ENCODE measurements at regions not wholly inside any gene's neighbourhood (a gene's known extent, or its start where the extent isn't known, plus 50 kb on each side); places are given as distances from the start of the nearest gene placed in this dataset.
A peak's percentile ranks its signal among the peaks of the same experiment; 100 is the strongest.
"Not testable (repeated sequence)": the region's sequence is repeated elsewhere in the genome, so short reads cannot be mapped to it uniquely, and the experiment has no call there.

- peak; percentile 87 for DNase-seq
Measured at GRCh38 chr6:26234421-26235301, 130.3 kb upstream of the BTN3A2 start.

GRCh38 chr6:26235302-26235670 is 129.7 kb upstream of the BTN3A2 start:
- DNase-seq, result no peak

- DNase-seq, result not testable (repeated sequence)
Measured at GRCh38 chr6:26239415-26239814, 125.6 kb upstream of the BTN3A2 start.

- peak; percentile 92 for DNase-seq
Measured at GRCh38 chr6:26240157-26241032, 124.6 kb upstream of the BTN3A2 start.

GRCh38 chr6:26241033-26241895 is 123.7 kb upstream of the BTN3A2 start:
- no peak for DNase-seq

GRCh38 chr6:26243132-26243531 is 121.9 kb upstream of the BTN3A2 start:
- no peak for DNase-seq

- no peak for DNase-seq
Measured at GRCh38 chr6:26243752-26244151, 121.2 kb upstream of the BTN3A2 start.

- no peak for DNase-seq
Measured at GRCh38 chr6:26246058-26246457, 118.9 kb upstream of the BTN3A2 start.

- DNase-seq, result no peak
Measured at GRCh38 chr6:26246553-26246952, 118.4 kb upstream of the BTN3A2 start.

GRCh38 chr6:26249707-26249956 is 115.4 kb upstream of the BTN3A2 start:
- DNase-seq, result peak; percentile 89

GRCh38 chr6:26249957-26250697 is 114.9 kb upstream of the BTN3A2 start:
- peak; percentile 87 for DNase-seq

GRCh38 chr6:26250698-26251044 is 114.3 kb upstream of the BTN3A2 start:
- no peak for DNase-seq

GRCh38 chr6:26251354-26252076 is 113.5 kb upstream of the BTN3A2 start:
- peak; percentile 86 for DNase-seq

GRCh38 chr6:26252077-26252472 is 112.9 kb upstream of the BTN3A2 start:
- peak; percentile 41 for DNase-seq

- DNase-seq, result no peak
Measured at GRCh38 chr6:26254724-26255123, 110.3 kb upstream of the BTN3A2 start.

- DNase-seq, result peak; percentile 43
Measured at GRCh38 chr6:26257272-26257671, 107.7 kb upstream of the BTN3A2 start.

- DNase-seq, result no peak
Measured at GRCh38 chr6:26258212-26258977, 106.6 kb upstream of the BTN3A2 start.

GRCh38 chr6:26260110-26260637 is 104.8 kb upstream of the BTN3A2 start:
- DNase-seq, result no peak

- no peak for DNase-seq
Measured at GRCh38 chr6:26260725-26261490, 104.1 kb upstream of the BTN3A2 start.
